NCI-H1105 (cell line): ENCODE measurements at regions not wholly inside any gene's neighbourhood (a gene's known extent, or its start where the extent isn't known, plus 50 kb on each side); places are given as distances from the start of the nearest gene placed in this dataset.

Experiments
- DNase-seq: peaks from one replicate; lab custom pipeline; 2025; lab: John Stamatoyannopoulos, UW

DNA sequence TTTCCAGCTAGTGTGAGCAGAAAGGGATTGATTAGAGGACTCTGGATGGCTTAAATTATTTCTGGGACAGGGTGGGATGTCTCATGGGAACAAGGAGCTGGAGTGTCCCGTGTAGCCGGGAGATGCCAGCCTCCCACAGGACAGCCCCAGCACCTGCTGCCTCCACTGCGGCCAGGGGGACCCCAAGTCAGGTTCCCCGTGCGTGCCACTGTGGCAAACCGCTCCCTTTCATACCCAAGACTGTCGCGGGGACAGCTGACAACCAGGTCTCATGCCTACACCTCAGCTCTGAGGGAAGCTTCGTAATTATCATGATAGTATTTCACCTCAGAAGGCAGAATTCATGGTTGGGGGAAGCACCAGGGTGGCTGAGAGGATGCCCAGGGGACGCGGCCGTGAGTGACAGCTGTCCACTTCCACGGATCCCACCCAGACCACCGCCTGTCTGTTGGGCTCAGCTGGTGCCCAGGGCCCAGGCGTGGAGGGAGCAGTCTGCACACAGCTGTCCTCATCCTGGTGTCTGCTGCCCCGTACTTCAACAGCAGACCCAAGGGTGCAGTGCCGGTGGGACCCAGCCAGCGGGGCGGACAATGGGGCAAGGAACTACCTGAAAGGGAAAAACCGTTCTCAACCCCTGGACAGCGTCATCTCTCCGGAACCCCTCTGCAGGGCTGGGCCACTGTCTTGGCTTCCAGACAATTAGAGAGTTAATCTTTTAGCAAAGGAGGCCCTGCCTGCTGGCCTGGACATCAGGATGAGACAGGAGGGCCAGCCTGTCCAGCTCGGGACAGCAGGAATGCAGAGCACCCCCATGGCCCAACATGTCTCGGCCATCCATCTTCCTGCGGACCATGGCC is 166.9 kb downstream of the OLFM1 start:
- DNase-seq, result no peak

DNA sequence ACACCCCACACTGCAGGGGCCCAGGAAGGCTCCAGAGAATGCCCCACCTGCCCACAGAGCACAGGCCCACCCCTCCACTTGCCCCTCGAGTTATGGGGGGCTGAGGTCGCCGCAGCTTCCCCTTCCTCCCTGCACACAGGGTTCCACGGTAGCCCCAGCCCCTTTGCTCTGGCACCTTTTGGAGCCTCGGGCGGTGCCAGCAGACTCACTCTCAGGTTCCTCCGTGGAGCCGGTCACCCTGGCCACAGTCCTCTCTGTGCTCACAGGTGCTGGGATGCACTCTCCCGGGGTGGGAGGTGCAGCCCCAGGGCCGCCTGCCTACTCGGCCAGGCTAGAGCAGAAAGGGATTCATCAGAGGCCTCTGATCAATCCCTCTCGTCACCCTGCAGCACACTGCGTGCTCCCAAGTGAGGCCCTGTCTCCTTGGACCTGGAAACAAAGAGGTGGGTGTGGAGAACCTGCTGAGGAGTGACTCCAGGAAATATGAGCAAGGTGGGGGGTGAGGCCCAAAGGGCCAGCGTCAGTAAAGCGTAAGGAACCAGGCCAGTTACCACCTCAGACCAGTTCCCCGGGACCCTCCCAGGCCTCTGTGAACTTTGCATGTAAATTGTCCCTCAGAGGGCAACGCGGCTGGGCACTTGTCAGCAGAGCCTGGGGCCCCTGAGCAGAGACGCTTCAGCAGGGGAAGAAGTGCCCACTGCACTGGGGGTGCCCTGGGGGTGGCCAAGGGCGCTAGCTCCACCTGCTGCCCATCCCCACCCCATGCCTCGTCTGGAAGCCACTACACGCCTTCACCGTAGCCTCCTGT is 167.8 kb downstream of the OLFM1 start:
- DNase-seq, result no peak

DNA sequence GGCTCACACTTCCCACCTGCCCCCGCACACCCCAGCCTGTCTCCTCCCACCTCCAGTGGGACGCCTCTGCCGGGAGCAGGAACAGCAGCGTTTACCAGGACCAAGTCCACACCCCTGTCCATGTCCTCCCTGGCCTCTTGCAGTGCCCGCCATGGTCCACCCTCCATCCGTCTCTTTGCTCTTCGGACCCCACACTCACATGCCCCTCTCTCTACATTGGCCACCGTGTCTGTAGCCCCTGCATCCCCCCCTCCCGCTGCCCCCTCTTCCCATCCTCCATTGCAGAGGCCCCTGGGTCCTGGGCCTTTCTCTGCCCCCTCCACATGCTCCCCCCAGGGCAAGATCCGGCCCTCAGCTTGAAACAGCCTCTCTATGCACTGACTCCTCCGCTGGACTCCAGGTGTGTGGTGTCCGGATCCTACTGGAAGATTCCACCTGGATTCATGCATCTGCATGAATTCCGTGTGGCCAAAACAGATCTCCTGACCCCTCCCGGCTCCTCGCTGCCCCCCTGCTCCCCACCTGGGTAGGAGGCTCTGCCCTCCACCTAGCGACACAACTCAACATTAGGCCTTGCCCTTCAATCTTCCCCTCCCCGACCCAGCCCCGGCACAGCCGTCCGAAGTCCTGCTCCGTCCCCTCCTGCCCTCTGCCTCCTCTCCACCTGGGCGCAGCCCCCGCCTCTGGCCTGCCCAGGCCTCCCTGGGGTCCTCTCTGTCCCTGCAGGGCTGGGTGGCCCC is 168.5 kb downstream of the OLFM1 start:
- DNase-seq, result no peak

DNA sequence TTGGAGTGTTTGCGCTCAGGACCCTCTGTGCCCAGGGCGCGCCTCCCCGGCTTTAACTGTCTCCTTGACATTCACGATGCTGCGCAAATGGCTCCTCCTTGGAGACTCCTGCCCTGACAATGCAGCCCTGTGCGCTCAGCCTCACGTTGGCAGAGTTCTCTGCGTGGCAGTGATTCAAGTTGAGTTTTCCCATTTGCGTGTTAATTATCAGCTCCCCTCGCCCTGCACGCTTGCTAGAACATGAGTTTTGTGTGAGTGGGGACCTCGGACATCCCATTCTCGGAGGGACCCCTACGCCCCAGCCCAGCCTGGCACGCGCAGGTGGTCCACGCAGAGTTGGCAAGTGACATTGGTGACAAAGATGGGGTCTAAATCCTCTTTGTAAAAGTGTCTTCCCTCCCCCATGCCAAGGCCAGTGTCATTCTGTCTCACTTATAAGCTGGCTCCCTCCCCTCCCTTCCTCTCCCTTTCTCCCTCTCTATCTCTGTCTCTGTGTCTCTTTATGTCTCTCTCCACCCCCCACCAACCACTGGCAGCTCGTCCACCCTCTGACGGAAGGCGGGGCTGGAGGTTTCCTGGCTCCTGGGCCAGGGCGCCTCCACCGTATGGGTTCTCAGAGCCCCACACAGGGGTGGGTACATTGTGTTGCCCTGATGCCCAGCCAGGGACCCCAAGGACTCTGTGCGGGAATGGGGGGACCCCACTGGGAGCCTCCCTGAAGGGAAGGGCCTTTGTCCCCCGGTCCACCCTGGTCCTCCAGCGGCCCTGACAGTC is 169.3 kb downstream of the OLFM1 start:
- DNase-seq, result no peak

DNA sequence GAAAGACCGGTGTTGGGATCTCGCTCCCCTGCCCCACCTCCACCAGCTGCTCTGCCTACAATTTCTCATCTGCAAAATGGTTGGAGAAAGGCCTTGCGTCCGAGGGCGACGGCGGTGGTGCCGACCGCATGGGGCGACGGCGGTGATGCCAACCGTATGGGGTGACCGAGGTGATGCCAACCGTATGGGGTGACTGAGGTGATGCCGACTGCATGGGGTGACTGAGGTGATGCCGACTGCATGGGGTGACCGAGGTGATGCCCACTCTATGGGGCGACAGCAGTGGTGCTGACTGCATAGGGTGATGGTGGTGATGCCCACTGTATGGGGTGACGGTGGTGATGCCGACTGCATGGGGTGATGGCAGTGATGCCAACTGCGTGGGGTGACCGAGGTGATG is 171.0 kb downstream of the OLFM1 start:
- DNase-seq, result no peak

DNA sequence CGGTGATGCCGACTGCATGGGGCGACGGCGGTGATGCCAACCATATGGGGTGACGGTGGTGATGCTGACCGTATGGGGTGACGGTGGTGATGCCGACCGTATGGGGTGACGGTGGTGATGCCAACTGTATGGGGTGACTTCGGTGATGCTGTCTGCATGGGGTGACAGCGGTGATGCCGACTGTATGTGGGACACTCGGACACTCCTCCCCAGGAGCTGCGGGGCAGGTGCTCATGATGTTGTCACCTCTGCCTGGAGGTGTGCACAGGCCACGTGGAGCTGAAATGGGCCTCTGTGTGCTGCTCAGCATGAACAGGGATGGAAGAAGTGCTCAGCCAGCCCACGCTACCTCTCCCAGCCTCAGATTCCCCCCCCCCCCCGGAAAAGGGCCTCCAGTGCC is 171.8 kb downstream of the OLFM1 start:
- no peak for DNase-seq

DNA sequence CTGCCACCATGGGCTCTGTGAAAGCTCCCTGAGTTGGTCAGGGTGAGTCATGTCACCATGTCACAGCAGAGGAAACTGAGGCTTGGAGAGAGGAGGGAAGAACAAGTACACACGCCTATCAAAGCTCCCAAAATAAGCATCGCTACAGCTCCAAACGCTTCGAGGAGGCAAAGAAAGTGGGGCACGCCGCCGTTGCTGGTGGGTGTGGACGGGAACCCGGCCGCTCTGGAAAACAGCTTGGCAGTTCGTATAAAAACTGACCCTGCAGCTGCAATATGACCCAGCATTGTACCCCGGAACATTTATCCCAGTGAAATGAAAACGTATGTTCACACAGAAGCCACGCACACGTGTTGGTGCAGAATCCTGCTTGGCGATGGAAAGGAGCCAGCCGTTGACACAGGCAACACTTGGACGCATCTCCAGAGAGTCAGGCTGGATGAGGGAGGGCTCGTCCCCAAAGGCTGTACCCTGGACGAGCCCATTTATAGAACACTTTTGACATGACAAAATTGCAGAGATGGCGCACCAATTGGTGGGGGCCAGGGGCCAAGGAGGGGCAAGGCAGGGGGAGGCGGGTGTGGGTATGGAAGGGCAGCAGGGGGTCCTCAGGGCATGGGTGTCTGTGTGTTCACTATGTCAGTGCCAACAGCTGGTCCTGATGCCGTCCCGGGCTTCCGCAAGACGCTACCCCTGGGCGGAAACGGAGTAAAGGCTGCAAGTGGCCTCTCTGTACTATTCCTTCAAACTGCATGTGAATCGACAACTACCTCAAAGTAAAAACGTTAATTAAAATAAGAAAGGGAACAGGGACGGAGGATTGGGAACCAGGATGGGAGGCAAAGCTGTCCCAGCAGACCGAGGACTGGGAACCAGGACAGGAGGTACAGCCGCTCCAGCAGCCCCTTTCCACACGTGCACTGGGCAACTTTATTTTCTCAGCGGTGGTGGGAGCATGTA is 173.0 kb downstream of the OLFM1 start:
- DNase-seq, result no peak

DNA sequence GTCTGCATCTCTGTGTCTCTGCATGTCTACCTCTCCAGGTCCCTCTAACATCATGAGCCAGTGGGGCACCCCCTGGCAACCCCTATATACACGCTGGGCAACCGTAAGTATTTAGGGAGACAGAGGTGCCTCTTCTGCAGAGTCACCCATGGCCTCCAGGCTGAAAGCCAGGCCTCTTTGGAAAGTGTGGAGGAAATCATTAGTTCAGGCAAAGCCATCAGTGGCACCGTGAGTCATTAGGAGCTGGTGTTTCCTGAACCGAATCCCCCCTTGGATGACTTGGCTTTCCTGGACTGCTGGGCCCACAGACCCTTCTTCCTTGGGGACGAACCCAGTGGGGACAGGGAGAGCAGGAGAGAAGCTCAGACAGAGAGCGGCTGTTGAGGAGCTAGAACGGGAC is 174.8 kb downstream of the OLFM1 start:
- no peak for DNase-seq

DNA sequence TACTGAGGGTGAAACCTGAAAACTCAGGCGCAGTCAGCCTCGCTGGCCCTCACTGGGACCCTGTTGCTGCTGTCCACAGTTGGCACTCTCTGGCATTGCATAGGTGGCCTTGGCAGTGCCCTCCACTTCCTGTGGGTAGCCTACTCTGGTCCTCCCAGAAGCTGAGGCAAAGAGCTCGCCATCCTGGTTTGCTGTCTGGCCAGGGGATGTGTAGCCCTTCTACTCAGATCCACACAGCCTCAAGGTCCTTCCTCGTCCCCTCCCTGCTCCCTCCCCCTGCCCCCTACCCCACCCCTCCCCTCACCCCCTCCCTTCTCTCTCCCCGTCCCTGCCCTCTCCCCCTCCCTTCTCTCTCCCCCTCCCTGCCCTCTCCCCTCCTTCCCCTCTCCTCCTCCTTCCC is 176.0 kb downstream of the OLFM1 start:
- DNase-seq, result no peak

DNA sequence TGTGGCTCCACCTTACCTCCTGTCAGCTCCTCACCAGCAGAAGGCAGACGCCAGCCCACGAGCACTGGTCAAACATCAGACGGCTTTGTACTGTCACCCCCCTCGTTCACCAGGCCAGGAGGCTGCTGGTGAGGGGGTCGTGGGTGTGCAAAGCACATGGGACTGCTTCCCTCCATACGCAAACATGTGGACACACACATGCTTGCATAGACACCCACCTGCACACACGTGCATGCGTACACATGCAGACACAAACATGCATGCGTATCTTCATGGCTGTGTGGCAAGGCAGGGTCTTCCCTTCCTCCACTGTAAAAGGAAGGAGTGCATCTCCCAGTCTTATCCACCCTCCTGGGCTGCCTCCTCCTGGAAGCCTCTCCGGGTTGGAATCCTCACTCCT is 178.5 kb downstream of the OLFM1 start:
- no peak for DNase-seq

DNA sequence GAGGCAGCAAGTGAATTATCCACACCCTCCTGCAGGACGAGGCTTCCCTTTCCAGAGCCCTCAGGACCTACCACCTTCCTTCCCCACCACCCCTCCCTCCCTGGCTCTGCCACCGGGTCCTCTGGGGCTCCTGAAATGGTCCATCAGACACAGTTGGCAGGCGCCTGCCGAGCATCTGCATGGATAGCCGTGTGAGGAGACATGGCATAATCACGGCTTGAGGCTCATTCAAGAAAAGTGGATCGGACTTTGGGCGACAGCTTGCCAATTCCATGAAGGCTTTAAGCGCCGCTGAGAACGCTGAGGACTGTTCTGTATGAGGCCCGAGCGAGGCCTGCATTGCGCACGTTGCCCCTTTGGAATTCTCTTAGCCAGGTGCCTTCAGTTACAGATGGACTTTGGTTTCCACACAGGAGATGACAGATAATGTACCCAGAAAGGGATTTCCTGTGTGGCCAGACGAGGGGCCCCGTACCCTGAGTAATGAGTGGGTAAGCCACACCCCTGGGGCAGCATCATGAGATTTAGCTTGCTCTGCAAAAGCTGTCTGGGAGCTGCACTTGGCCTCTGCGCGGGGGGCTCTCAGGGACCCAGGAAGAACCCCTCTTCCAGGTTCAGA is 179.8 kb downstream of the OLFM1 start:
- DNase-seq, result no peak

DNA sequence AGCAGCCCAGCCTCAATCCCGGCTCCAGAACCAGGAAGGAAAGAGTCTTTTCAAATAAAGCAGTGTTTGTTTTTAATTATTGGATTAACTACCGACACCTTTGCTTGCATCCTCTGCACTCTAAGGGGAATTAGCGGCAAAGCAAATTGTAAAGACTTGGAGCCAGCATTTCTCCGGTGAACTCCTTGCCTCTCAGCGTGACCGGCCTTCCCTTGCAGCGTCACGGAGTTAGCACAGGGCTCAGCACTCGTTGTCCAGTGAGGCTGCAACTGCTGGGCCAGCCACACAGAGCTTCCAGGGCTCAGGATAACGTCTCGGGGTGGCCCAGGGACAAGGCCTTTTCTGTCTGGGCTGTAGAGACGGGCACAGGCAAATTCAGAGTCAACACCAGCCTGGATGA is 180.6 kb downstream of the OLFM1 start:
- DNase-seq, result no peak

DNA sequence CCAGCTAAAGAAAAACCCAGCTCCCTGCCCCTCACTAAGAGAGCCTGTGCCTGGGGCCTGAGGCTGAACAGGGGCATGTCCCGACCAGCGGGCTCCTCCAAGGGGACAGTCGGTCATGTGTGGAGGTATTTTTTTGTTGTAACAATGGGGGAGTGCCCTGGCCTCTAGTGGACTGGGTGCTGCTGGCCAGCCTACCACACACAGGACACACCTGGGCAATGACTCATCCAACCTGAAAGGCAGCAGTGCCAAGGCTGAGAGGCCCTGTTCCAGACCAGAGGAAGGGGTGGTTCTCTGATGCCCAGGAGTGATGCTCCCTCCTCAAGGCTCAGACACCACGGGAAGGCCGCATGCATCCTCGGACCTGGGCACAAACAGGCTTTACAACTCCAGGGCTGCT is 181.5 kb downstream of the OLFM1 start:
- DNase-seq, result no peak

DNA sequence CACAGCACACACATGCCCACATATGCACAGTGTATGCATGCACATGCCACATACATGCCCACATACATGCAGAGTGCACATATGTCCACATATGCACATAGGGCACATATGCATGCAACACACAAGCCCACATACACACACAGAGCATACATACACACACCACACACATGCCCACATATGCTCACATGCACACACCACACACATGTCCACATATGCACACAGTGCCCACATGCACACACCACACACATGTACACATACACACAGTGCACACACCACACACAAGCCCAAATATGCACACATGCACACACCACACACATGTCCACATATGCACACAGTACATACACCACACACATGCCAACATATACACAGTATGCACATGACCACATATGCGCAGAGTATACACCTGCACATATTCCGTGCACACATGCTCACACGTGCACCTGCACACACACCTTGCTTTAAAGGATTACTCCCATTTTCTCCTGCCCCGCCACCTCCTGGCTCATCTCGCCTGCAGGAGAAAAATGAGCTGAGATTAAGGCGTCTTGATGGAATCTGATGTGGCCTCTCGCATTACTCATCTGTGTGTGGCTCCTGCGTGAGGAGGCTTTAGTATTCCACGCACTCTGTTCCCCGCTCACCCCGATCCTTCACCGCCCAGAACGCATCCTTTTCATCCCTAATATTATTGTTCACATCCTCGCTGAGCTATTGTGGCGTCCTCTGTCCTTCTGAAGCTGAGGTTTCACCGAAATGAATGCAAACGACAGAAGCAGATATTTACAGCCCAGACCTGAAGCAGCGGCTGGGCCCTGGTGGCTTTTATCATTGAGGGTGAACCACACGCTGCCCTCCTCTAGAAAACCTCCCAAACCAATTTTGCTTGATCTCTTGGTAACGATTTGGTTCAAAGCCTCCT is 182.7 kb downstream of the OLFM1 start:
- DNase-seq, result no peak

DNA sequence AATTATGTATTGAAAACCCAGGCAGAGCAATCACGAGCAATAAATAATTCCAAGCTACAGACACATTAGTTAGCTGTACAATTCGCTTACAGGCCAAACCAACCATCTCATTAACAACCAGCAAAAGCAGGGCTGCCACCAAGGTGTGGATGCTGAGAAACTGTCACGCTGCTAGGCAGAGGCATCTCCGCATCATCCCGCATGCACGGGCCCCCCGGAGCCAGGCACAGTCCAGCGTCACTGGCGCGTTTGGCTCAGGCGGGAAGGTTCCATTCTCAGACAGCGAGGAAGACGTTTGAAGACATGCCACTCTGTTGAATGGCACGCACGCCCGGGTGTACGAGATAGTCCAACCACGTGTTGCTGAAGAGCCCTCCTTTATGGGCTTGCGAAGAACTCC is 184.0 kb downstream of the OLFM1 start:
- DNase-seq, result no peak

DNA sequence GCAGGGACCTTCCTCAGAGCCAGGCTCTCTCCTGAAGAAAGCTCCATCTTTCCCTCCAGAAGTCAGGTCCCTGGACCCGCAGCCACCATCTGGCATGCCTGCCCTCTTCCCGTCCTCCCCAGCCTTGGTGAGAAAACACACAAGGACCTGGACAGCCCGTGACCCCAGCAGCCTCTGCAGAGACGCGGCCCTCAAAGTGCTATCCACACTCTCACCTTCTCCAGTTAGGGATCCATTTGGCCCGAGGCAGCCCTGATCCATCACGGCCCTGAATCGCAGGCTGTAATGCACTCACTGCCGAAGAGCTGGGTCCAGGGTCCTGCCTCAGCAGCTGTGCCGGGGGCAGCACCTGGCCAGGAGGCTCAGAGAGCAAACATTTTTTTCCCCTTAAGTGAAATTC is 185.1 kb downstream of the OLFM1 start:
- DNase-seq, result no peak

DNA sequence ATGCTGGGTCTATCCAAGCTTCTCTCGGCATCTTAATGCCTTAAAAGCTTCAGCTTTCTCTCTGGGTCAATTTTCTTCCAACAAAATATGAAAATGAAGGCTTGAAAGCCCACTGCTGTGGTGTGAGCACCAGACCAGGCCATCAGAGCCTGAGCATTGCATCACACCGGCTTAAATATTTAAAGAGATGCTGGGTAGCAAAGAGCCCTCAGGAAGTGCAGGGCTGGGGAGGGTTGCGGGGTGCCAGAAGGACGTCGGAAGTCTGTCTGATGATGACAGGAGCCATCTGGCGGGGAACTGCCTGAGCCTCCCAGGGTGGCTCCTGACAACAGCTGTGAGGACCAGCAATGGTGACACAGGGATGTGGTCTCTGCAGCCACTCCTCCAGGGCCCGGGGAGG is 185.5 kb downstream of the OLFM1 start:
- DNase-seq, result no peak

DNA sequence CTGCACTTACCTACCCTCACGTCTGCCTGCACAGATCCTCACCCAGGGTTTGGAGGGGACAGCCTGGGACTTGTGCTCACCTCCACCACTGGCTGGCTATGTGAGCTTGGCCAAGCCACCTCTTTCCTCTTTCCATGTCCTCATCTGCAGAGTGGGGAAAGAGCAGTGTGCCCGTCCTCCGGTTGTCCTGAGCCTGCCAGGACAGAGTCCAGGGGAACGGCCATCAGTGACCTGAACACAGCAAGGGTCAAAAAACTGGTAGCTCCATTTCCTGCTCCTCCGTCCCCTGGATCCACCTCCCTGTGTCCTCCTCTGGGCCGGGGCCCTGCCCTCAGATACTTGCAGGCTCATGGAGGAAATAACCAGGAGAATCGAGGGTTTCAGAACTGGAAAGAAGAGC is 187.7 kb downstream of the OLFM1 start:
- DNase-seq, result no peak

DNA sequence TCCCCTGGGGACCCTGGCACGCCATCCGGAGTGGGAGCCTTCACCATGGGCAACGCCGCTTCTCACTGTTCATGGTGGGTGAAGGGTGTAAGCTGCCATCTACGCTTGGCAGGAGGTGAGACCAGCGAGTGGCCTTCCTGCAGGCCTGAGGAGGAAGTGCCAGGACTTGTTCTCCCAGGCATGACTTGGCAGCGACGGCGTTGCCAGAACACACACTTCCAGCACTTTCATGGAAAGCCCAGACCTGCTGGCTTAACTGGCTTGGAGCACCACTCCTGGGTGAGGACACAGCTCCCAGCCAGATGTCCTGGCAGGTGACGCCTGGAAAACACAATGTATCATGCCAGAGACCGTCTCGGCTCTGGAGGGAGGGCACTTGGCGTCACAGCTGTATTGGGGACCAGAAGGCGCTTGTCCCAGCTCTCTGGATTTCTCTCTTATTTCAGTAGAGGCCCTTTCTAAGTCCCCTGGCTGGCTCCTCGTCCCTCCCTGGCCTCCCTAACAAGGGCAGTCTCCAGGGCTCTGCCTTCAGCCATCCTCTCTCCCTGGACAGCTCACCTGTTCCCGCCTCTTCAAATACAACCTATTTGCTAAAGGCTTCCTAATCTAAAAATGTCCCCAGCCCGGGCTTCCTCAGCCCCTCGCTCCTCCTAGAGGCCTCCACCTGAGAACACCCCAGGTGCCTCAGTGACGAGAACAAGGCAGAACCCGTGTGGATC is 188.3 kb downstream of the OLFM1 start:
- peak; percentile 31 for DNase-seq
